ENCODE measurements at regions not wholly inside any gene's neighbourhood (a gene's known extent, or its start where the extent isn't known, plus 50 kb on each side); places are given as distances from the start of the nearest gene placed in this dataset.

- no peaks in the 10 kb centered on the region for H3K4me1 ChIP-seq
- ATAC-seq: no peak
- no peak overlapping the region for H3K4me3 ChIP-seq
- H3K36me3 ChIP-seq: no peaks in the 10 kb centered on the region
- H3K9me3 ChIP-seq: no peaks in the 10 kb centered on the region
- intact Hi-C loops (cut with DNase I): no loop called here
- no peak overlapping the region for H3K27ac ChIP-seq
- no peaks in the 10 kb centered on the region for H3K27me3 ChIP-seq
- DNase-seq: peak in 3 of 6 donors; percentile 3 to 21 (median 20)
- TF ChIP-seq, protein P1, sequence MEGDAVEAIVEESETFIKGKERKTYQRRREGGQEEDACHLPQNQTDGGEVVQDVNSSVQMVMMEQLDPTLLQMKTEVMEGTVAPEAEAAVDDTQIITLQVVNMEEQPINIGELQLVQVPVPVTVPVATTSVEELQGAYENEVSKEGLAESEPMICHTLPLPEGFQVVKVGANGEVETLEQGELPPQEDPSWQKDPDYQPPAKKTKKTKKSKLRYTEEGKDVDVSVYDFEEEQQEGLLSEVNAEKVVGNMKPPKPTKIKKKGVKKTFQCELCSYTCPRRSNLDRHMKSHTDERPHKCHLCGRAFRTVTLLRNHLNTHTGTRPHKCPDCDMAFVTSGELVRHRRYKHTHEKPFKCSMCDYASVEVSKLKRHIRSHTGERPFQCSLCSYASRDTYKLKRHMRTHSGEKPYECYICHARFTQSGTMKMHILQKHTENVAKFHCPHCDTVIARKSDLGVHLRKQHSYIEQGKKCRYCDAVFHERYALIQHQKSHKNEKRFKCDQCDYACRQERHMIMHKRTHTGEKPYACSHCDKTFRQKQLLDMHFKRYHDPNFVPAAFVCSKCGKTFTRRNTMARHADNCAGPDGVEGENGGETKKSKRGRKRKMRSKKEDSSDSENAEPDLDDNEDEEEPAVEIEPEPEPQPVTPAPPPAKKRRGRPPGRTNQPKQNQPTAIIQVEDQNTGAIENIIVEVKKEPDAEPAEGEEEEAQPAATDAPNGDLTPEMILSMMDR (IDR thresholded peaks at IDR 0.05): no peak
- no peak for FAIRE-seq
- WGBS, 2 donors: 73 to 74% methylated on average over 9 of the region's 9 CpGs
Observed at GRCh38 chr1:2952371-2952770, 68.9 kb upstream of the ACTRT2 start.

- Histone ChIP-seq H3K27me3 (no peaks in the 10 kb centered on the region), H3K9me3 (no peaks in the 10 kb centered on the region), H3K4me1 (no peaks in the 10 kb centered on the region), H3K27ac (no peak overlapping the region), H3K36me3 (no peaks in the 10 kb centered on the region), H3K4me3 (no peak overlapping the region)
- intact Hi-C loops (cut with DNase I): no loop called here
- DNase-seq (peak in 3 of 6 donors; percentile 4 to 20 (median 5)), ATAC-seq (no peak), FAIRE-seq (no peak)
- 76 to 87% methylated on average over 7 of the region's 7 CpGs for WGBS, 2 donors
- TF ChIP-seq, protein P1 (IDR thresholded peaks at IDR 0.05): no peak
Observed at GRCh38 chr1:2952992-2953391, 68.3 kb upstream of the ACTRT2 start.

- 70 to 77% methylated on average over 2 of the region's 2 CpGs for WGBS, 2 donors
- DNase-seq (no peak), FAIRE-seq (no peak), ATAC-seq (no peak)
- no peaks in the 10 kb centered on the region for H3K9me3 ChIP-seq
- TF ChIP-seq, protein P1 (IDR thresholded peaks at IDR 0.05): no peak
- H3K27ac ChIP-seq: no peak overlapping the region
- no peak overlapping the region for H3K4me3 ChIP-seq
- no peaks in the 10 kb centered on the region for H3K4me1 ChIP-seq
- intact Hi-C loops (cut with DNase I): no loop called here
- no peaks in the 10 kb centered on the region for H3K27me3 ChIP-seq
- no peaks in the 10 kb centered on the region for H3K36me3 ChIP-seq
Observed at GRCh38 chr1:2953688-2954285, 67.5 kb upstream of the ACTRT2 start.

- H3K9me3 ChIP-seq: no peaks in the 10 kb centered on the region
- no peaks in the 10 kb centered on the region for H3K36me3 ChIP-seq
- H3K27ac ChIP-seq: no peak overlapping the region
- TF ChIP-seq, protein P1 (IDR thresholded peaks at IDR 0.05): no peak
- ATAC-seq: no peak
- FAIRE-seq: no peak
- H3K27me3 ChIP-seq: no peaks in the 10 kb centered on the region
- intact Hi-C loops (cut with DNase I): no loop called here
- peak in 1 of 6 donors; percentile 3 for DNase-seq
- H3K4me3 ChIP-seq: no peak overlapping the region
- no peaks in the 10 kb centered on the region for H3K4me1 ChIP-seq
Observed at GRCh38 chr1:2955652-2956051, 65.6 kb upstream of the ACTRT2 start.

GRCh38 chr1:2956576-2956975 lies 64.7 kb upstream of the ACTRT2 start:
- TF ChIP-seq, protein P1 (IDR thresholded peaks at IDR 0.05): no peak

More at GRCh38 chr1:2956576-2956975, 64.7 kb upstream of the ACTRT2 start:
- DNase-seq (no peak), ATAC-seq (no peak), FAIRE-seq (no peak)
- Histone ChIP-seq H3K4me1 (no peaks in the 10 kb centered on the region), H3K27ac (no peak overlapping the region), H3K36me3 (no peaks in the 10 kb centered on the region), H3K4me3 (no peak overlapping the region), H3K9me3 (no peaks in the 10 kb centered on the region), H3K27me3 (no peaks in the 10 kb centered on the region)
- intact Hi-C loops (cut with DNase I): no loop called here
- WGBS, 2 donors: 57 to 59% methylated on average over 1 of the region's 1 CpG

Measured in pancreas (tissue), 10 donors.